Epithelial cell of esophagus (primary cell): ENCODE measurements at regions not wholly inside any gene's neighbourhood (a gene's known extent, or its start where the extent isn't known, plus 50 kb on each side); places are given as distances from the start of the nearest gene placed in this dataset.
A peak's percentile ranks its signal among the peaks of the same experiment; 100 is the strongest.
"Not testable (repeated sequence)": the region's sequence is repeated elsewhere in the genome, so short reads cannot be mapped to it uniquely, and the experiment has no call there.

Experiments
- DNase-seq: peaks from one replicate; pipeline ENCODE4 v3.0.0; 2010; ENCODE audit warnings: low read depth
- H3K4me3 ChIP-seq: 2 replicates; pipeline ENCODE4 v1.5.1; 2011; ENCODE audit warnings: mild to moderate bottlenecking, low read length, control low read depth
- TF ChIP-seq, protein P1 (sequence below): IDR thresholded peaks from 2 replicates; pipeline ENCODE4 v1.5.1; 2011; ENCODE audit warnings: low read depth, mild to moderate bottlenecking, low read length, control low read depth, inconsistent platforms; ENCODE audit not compliant: insufficient read depth; ENCODE audit errors: missing control alignments

DNA sequence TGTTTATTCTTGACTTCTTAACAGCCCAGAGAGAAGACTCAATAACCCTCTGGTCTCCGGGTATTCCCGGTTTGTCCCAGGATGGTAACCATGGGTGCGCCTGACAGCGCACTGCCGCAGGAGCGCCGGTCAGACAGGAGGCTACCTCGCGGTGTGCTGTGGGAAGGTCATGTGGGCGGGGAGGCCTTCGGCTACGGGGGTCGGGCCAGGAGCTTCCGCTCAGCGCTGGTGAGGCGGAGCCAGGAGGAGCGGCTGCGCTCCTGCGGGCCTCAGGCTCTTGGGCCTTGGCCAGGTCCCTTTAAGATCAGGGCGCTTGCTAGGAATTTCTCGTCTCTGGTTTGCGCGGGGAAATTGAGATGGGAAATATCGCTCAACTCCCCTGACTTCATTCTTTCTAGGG lies 182.3 kb upstream of the NDN start:
- TF ChIP-seq, protein P1, sequence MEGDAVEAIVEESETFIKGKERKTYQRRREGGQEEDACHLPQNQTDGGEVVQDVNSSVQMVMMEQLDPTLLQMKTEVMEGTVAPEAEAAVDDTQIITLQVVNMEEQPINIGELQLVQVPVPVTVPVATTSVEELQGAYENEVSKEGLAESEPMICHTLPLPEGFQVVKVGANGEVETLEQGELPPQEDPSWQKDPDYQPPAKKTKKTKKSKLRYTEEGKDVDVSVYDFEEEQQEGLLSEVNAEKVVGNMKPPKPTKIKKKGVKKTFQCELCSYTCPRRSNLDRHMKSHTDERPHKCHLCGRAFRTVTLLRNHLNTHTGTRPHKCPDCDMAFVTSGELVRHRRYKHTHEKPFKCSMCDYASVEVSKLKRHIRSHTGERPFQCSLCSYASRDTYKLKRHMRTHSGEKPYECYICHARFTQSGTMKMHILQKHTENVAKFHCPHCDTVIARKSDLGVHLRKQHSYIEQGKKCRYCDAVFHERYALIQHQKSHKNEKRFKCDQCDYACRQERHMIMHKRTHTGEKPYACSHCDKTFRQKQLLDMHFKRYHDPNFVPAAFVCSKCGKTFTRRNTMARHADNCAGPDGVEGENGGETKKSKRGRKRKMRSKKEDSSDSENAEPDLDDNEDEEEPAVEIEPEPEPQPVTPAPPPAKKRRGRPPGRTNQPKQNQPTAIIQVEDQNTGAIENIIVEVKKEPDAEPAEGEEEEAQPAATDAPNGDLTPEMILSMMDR: no peak
- no peak overlapping the region for H3K4me3 ChIP-seq
- peak; percentile 25 for DNase-seq

DNA sequence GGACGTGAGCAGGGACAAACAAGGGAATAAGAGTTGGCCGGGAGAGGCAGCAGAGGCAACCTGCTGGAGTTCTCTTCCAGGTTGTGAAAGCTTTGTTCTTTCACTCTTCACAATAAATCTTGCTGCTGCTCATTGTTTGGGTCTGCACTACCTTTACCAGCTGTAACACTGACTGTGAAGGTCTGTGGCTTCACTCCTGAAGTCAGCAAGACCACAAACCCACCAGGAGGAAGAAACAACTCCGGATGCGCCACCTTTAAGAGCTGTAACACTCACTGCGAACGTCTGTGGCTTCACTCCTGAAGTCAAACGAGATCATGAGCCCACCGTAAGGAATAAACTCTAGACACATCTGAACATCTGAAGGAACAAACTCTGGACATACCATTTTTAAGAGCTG lies 186.5 kb upstream of the NDN start:
- not testable (repeated sequence) for DNase-seq, H3K4me3 ChIP-seq

DNA sequence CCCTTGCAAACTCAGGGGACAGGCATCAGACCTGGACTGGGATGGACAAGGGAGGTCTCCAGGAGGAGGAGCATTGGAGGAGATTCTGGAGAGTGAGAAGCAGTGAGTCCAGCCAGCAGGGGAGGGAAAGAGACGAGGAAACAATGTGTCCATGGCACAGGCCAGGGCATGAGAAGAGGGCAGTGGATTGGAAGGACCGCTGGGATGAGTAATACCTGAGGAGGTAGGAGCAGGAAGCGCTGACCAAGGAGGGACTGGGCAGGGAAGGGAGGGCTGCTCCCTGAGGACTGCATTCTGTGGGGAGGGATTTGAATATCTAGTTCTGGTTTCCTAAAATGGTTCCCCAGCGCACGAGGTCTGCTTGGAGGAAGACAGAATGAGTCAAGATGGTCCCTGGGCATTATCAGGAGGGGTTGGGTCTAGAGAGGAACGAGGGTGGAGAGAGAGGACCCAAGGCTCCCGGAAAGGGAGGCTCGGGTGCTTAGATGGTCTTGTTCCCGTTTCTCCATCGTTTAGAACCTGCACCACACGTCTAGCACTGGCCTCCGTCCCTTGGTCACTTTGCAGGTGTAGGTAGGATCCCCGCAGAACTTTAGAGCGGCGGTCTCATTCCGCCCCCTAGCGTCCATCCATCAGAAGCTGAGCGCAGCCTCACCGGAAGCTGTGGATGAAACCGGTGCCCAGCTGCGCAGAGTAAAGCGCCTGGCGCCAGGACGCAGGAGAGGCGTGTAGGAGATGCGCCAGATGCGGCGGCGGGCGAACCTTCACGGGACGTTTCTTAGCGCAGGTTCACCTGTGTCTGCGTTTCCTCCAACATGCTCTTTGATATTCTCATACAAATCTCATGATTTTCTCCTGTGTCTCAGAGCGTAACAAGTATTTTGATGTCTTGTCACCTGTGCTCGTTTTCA lies 190.7 kb upstream of the NDN start:
- no peak overlapping the region for H3K4me3 ChIP-seq
- DNase-seq: peak; percentile 40
- TF ChIP-seq, protein P1: peak; percentile 42

DNA sequence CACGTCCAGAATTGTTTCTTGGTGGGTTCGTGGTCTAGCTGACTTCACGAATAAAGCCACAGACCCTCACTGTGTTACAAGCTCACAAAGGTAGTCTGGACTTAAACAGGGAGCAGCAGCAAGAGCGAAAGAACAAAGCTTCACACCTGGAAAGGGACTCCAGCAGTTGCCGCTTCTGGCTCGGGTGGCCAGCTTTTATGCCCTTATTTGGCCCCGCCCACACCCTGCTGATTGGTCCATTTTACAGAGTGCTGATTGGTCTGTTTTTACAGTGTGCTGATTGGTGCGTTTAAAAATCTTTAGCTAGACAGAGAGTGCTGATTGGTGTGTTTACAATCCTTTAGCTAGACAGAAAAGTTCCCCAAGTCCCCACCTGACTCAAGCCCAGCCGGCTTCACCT lies 194.2 kb upstream of the NDN start:
- H3K4me3 ChIP-seq: no peak overlapping the region

DNA sequence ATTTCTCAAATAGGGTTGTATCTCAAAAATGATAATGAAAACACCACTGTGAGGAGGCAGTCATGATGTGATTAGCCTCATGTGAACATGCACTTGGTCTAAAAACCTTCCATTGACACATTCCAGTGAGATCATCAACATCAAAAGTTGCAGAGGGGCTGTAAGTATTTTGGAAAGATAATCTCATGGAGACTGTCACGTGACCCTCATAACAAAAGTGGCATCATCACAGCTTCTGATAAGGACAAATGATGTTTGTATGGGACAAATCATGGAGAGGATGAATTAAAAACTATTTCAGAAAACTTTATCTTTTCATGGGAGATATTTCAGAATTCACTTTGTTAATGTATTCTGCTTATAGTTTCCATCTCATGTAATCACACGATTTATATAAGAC lies 203.1 kb upstream of the NDN start:
- TF ChIP-seq, protein P1: no peak
- DNase-seq: no peak

More for the DNA sequence above, 194.2 kb upstream of the NDN start:
- TF ChIP-seq, protein P1: no peak
- DNase-seq: no peak

DNA sequence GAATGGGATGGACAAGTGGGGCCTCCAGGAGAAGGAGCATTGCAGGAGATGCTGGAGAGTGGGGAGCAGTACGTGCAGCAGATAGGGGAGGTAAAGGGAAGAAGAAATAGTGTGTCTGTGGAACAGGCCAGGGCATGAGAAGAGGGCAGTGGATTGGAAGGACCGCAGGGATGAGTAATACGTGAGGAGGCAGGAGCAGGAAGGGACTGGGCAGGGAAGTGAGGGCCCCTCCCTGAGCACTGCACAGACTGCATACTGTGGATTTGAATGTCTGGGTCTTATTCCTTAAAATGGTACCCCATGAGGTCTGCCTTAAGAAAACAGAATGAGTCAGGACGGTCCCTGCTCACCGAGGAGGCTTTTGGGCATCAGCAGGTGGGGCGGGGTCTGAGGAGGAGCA lies 210.0 kb upstream of the NDN start:
- H3K4me3 ChIP-seq: no peak overlapping the region
- TF ChIP-seq, protein P1: no peak

More for the DNA sequence above, 203.1 kb upstream of the NDN start:
- no peak overlapping the region for H3K4me3 ChIP-seq

DNA sequence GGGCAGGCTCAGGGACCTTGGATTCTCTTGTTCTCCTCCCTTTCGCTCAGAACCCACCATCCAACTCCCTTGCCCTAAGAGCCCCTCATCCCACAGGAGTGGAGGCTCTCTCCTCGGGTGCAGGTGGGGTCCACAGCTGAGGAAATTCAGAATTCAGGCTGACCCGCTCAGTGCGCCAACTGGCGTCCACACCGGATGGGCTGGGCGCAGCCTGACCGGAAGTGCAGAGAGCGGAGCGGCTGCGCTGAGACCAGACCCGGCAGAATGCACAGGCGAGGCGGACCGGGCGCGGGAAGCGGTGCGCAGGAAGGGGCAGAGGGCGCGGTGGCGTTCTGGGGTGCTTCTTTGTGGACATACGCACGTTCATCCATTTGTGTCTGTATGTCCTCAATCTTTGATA lies 210.4 kb upstream of the NDN start:
- TF ChIP-seq, protein P1: no peak

More for the DNA sequence above, 210.0 kb upstream of the NDN start:
- peak; percentile 5 for DNase-seq

More for the DNA sequence above, 210.4 kb upstream of the NDN start:
- DNase-seq: no peak
- no peak overlapping the region for H3K4me3 ChIP-seq
